Activated naive CD8-positive, alpha-beta T cell (primary cell): ENCODE measurements at regions not wholly inside any gene's neighbourhood (a gene's known extent, or its start where the extent isn't known, plus 50 kb on each side); places are given as distances from the start of the nearest gene placed in this dataset.

Source experiments
- H3K27ac Mint-ChIP-seq: one replicate; pipeline ENCODE4 v1.8.0; 2021; ENCODE audit warnings: mixed read lengths
- H3K27me3 Mint-ChIP-seq: one replicate; pipeline ENCODE4 v1.8.0; 2021; ENCODE audit warnings: mixed read lengths
- H3K36me3 Mint-ChIP-seq: one replicate; pipeline ENCODE4 v1.8.0; 2021; ENCODE audit warnings: mixed read lengths
- H3K4me1 Mint-ChIP-seq: one replicate; pipeline ENCODE4 v1.8.0; 2021; ENCODE audit warnings: low read depth, mixed read lengths
- H3K4me3 Mint-ChIP-seq: one replicate; pipeline ENCODE4 v1.8.0; 2021; ENCODE audit warnings: mild to moderate bottlenecking, mixed read lengths
- H3K9me3 Mint-ChIP-seq: one replicate; pipeline ENCODE4 v1.8.0; 2021; ENCODE audit warnings: low read depth, mixed read lengths

DNA sequence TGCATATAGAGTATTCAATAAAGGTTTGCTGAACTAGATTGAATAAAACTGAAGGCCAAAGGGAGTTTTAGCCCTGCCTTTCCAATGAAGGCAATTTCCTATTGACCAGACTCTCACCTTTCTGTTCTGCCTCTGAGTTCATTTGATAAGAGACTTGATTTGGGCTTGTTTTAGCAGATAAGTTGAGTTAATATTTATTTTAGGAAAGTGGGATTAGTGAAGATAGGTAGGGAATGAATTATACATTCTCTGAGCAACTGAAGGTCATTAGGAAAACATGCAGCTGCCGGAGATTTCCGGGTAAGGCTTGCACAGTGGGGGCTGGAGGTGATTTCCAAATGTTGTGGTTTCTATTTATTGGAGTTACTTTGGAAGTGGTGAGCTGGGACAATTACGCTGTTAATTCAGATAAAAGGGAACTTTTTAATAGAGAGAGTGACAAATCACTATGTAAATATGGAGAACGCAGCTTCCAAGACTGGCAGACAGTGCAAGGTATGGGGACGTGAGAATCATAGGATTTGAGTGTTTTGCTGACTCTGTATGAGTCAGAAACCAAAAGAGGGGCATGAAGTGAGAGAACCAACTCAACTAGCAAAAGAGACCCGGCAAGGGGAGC is 553.6 kb upstream of the BOD1L1 start:
- peaks cover 29% of the 10 kb centered on the region for H3K4me1 Mint-ChIP-seq
- no peaks in the 10 kb centered on the region for H3K36me3 Mint-ChIP-seq
- H3K27me3 Mint-ChIP-seq, result no peaks in the 10 kb centered on the region
- H3K9me3 Mint-ChIP-seq, result no peaks in the 10 kb centered on the region
- no peak overlapping the region for H3K4me3 Mint-ChIP-seq
- no peak overlapping the region for H3K27ac Mint-ChIP-seq

DNA sequence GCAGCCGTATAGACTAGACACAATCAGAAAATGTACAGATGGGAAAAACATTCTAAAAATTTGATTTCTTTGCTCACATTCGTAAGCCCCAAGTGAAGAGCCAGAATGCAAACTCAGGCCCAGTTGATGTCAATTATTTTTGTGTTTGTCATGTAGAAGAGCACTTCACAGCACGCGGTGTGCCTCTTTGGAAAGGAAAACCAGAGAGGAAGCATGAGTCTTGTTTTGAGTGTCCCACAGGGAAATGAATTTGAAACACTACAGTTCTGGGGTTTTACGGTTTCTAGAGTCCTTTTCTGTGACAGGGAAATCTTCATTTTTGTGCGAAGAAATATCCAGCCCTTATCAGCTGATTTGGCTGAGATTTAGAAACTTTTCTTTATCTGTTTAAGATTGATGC is 554.6 kb upstream of the BOD1L1 start:
- Mint-ChIP-seq H3K36me3 (no peaks in the 10 kb centered on the region), H3K4me1 (peaks cover 24% of the 10 kb centered on the region), H3K27ac (no peak overlapping the region), H3K27me3 (no peaks in the 10 kb centered on the region), H3K9me3 (no peaks in the 10 kb centered on the region), H3K4me3 (no peak overlapping the region)

DNA sequence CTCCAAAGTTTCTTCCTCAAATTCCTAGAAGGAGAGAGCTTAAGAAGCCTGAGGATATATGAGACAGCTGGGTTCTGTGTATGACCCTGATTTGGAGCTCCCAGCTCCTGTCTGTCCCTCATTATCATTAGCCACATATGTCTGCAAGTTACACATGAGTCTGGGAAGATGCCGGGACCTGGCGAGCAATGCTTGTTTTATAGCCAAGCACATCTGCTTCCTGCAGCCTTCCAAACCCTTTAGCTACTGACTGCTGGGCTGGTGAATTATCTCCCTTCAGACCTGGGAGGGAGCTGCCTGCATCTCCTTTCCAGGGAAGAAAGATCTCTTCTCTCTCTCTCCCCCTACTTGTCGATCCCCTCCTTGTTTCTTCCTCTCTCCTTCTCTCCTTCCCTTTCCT is 556.7 kb upstream of the BOD1L1 start:
- H3K27me3 Mint-ChIP-seq, result no peaks in the 10 kb centered on the region
- no peaks in the 10 kb centered on the region for H3K36me3 Mint-ChIP-seq
- H3K4me3 Mint-ChIP-seq, result no peak overlapping the region
- H3K4me1 Mint-ChIP-seq, result peaks cover 4% of the 10 kb centered on the region
- no peak overlapping the region for H3K27ac Mint-ChIP-seq
- no peaks in the 10 kb centered on the region for H3K9me3 Mint-ChIP-seq

DNA sequence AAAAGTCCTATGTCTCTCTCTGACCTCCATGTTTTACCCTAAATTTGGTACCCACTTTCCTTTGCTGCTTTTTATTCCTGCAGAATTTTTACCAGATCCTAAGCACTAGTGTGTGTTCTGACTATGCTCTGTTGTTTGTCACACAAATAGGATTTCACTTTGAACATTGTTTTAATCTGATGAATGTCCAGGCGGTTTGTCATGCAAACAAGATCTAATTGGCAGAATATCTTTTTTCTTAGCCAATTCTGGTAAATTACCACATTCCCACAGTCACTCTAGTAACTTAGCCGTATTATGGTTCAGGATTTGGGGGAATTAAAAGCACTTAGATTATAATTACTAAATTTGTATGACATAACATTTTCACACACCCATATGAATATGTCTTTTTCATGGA is 557.2 kb upstream of the BOD1L1 start:
- H3K27ac Mint-ChIP-seq, result no peak overlapping the region
- H3K27me3 Mint-ChIP-seq, result no peaks in the 10 kb centered on the region
- H3K4me3 Mint-ChIP-seq, result no peak overlapping the region
- no peaks in the 10 kb centered on the region for H3K36me3 Mint-ChIP-seq
- no peaks in the 10 kb centered on the region for H3K4me1 Mint-ChIP-seq
- no peaks in the 10 kb centered on the region for H3K9me3 Mint-ChIP-seq

DNA sequence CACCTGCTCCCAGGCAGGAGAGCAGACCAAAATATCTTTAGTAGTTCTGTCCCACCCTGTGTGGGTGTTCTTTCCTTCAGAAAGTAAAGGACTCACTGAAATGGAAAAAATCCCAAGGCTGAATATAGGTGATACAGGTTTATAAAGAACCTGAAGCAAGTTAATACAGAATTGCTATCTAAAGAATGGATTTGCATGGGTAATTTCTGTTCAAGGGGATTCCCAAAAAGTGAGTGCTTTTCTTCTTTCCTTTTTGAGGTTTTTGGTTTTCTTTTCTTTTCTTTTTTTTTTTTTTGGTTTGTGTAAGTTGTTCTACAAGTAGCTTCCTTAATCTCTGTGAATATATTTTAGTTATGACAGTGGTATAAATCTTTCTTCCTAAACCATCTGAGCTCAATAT is 560.7 kb upstream of the BOD1L1 start:
- Mint-ChIP-seq H3K4me3 (no peak overlapping the region), H3K27ac (no peak overlapping the region), H3K36me3 (no peaks in the 10 kb centered on the region), H3K27me3 (no peaks in the 10 kb centered on the region), H3K9me3 (no peaks in the 10 kb centered on the region), H3K4me1 (no peaks in the 10 kb centered on the region)

DNA sequence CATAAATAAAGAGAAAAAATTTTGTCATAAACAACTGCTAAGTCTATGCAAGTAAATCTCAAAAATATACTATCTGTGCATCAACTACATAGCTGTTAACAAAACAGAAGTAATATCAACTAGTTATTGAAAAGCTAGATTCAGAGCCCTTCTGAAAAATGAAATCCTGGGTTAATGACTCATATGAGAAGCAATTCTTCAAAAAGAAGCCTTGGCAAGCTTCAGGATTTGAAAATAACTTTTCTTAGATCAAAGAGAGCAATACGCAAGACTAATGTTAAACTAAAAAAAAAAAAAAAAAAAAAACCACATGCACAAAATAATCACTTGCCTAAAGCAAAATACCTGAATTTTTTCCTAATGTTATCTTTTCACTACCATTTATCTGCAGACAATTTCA is 566.1 kb upstream of the BOD1L1 start:
- no peaks in the 10 kb centered on the region for H3K27me3 Mint-ChIP-seq
- H3K27ac Mint-ChIP-seq, result no peak overlapping the region
- no peaks in the 10 kb centered on the region for H3K9me3 Mint-ChIP-seq
- no peaks in the 10 kb centered on the region for H3K36me3 Mint-ChIP-seq
- H3K4me1 Mint-ChIP-seq, result no peaks in the 10 kb centered on the region
- no peak overlapping the region for H3K4me3 Mint-ChIP-seq

DNA sequence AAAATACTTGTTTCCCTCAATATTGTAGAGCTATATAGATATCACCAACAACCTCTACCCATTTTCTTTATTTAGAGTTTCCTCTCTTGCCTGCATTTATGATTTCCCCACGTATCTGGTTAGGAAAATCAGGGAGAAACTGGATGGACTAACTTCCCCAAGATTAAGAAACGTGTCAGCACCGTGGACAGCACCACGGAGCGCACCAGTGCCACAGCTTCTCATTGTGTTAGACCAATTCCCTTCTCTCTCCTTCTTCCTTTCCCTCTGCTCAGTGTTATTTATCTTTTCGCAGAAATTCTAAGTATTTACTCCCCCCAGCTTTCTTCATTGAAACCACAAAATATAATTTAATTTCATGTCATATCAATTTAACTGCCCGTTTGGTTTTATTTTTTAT is 568.6 kb upstream of the BOD1L1 start:
- no peaks in the 10 kb centered on the region for H3K27me3 Mint-ChIP-seq

DNA sequence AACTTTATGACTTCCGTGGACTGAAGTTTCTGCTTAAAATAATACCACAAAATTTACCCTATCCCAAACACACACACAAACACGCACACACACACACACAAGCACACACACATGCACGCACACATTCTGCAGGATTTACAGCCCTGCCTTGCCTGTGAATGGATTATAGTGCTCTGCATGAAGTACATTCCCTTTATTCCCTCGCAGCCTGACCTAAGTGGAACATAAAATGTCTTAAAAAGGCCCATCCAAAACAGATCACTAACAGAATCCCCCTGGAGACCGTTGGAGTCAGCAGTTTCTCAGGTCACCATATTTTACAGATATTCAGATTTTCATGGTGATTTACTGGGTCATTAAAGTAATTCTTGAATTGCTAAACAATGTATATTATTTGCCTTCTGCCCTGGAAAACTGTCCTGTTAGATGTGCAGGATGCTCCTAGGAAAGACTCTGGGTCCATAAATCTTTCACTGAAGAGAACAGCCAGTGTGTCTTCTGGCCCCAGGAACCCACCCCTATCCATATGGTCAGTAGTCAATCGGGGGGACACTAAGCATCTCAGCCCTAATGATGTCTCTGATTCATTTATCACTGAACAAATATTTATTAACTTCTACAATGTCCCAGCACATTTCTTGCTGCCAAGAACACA is 587.7 kb upstream of the BOD1L1 start:
- no peak overlapping the region for H3K4me3 Mint-ChIP-seq
- H3K4me1 Mint-ChIP-seq, result no peaks in the 10 kb centered on the region
- peaks cover 5% of the 10 kb centered on the region for H3K9me3 Mint-ChIP-seq
- H3K36me3 Mint-ChIP-seq, result no peaks in the 10 kb centered on the region
- no peak overlapping the region for H3K27ac Mint-ChIP-seq
- H3K27me3 Mint-ChIP-seq, result peaks cover 1% of the 10 kb centered on the region

More for the DNA sequence above, 568.6 kb upstream of the BOD1L1 start:
- no peaks in the 10 kb centered on the region for H3K9me3 Mint-ChIP-seq
- H3K36me3 Mint-ChIP-seq, result no peaks in the 10 kb centered on the region
- H3K4me1 Mint-ChIP-seq, result no peaks in the 10 kb centered on the region
- no peak overlapping the region for H3K4me3 Mint-ChIP-seq
- H3K27ac Mint-ChIP-seq, result no peak overlapping the region

DNA sequence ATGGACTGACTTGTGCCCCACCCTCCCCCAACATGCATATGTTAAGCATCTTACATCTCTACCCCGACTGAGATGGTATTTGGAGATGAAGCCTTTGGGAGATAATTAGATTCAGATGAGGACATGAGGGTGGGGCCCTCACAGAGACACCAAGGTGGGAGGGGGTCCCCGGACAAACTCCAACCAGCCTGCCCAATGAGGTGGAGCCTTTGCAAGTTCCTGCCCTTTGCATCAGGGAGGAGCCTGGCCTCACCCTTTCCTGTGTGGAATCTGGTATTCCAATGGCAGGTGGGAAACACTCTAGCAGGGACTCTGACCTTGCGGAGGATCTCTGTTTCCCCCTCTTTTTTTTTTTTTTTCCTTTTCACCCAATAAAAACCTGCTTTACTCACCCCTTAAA is 589.9 kb upstream of the BOD1L1 start:
- Mint-ChIP-seq H3K27ac (no peak overlapping the region), H3K36me3 (no peaks in the 10 kb centered on the region), H3K4me1 (no peaks in the 10 kb centered on the region), H3K4me3 (no peak overlapping the region), H3K27me3 (peaks cover 1% of the 10 kb centered on the region), H3K9me3 (peaks cover 5% of the 10 kb centered on the region)

DNA sequence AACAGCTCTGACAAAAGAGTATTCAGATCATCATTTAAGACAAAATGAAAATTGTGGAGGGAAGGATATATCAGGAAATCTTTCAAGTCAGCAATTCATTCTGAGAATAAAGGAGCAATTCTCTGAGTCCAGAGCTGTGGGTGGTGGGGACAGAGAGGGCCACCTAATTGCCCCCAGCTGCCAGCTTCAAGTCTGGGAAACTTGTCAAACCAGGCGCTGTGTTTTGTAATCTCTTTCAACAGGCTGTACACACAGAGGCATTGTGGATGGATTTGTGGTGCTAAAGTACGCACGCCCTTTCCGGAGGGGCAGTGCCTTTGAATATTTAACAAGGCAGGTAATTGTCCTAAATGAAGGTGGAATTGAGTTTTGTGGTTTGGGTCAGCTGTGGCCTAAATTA is 591.1 kb upstream of the BOD1L1 start:
- Mint-ChIP-seq H3K4me1 (no peaks in the 10 kb centered on the region), H3K36me3 (no peaks in the 10 kb centered on the region), H3K27me3 (peaks cover 1% of the 10 kb centered on the region), H3K9me3 (peaks cover 2% of the 10 kb centered on the region), H3K4me3 (no peak overlapping the region), H3K27ac (no peak overlapping the region)

DNA sequence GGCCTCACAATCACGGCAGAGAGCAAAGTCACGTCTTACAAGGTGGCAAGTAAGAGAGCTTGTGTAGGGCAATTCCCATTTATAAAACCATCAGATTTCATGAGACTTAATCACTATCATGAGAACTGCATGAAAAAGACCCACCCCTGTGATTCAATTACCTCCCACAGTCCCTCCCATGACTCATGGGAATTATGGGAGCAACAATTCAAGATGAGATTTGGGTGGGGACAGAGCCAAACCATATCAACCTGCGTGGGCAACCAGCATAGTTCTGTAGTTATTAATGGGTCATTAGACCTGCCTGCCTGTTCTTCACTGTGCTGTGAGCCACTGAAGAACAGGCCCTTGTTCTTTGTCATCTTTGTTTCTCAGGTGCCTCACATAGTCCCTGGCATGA is 593.7 kb upstream of the BOD1L1 start:
- Mint-ChIP-seq H3K36me3 (no peaks in the 10 kb centered on the region), H3K27me3 (peaks cover 1% of the 10 kb centered on the region), H3K4me3 (no peak overlapping the region), H3K4me1 (no peaks in the 10 kb centered on the region), H3K9me3 (no peaks in the 10 kb centered on the region), H3K27ac (no peak overlapping the region)

DNA sequence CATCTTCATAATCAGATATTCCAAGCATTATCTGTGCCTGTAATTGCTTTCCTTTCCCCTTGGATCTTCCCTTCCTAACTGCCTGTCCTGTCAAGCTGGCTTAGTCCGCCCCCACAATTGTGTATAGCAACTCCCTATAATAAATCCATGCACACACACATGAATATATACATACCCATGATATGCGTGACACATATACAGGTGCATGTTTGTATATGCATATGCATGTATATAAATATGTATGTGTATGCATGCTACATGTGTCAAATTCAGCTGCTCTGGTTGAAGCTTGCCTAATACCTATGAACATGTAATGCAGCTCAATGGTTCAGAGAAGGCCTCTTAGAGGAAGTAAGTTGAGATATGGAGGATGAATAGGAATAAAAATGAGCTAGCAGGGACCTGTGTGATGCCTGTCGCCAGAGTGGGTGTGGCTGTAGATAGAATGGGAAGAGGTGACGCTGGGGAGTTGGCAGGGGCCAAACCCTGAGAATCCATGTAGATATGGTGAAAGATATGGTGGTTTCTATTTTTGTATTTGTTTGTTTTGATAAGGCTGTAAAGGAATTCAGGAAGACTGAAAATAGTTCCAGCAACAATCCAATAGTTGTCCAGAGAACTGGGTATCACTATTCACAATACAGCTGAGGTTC is 595.0 kb upstream of the BOD1L1 start:
- H3K27ac Mint-ChIP-seq, result no peak overlapping the region
- no peak overlapping the region for H3K4me3 Mint-ChIP-seq
- H3K4me1 Mint-ChIP-seq, result no peaks in the 10 kb centered on the region
- peaks cover 1% of the 10 kb centered on the region for H3K27me3 Mint-ChIP-seq
- H3K36me3 Mint-ChIP-seq, result no peaks in the 10 kb centered on the region
- H3K9me3 Mint-ChIP-seq, result no peaks in the 10 kb centered on the region

DNA sequence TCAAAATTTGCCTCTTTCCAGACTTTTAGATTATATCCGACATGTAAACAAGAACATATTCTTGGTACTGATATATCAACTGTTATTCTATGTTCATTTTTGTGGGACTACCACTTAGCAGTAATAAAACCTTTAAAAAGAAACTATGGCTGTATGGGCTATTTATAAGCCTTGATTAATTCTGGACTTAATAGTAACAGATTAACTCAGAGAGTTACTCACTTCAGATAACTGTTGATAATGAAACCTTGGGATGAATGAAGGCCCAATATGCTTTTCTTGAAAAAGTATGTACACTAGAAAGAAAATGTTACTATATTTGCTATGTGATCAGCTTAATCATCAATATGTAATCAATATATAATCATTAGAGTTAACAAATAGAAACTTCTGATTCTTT is 595.9 kb upstream of the BOD1L1 start:
- no peaks in the 10 kb centered on the region for H3K27me3 Mint-ChIP-seq
- no peaks in the 10 kb centered on the region for H3K36me3 Mint-ChIP-seq
- H3K4me1 Mint-ChIP-seq, result no peaks in the 10 kb centered on the region
- H3K9me3 Mint-ChIP-seq, result no peaks in the 10 kb centered on the region
- no peak overlapping the region for H3K4me3 Mint-ChIP-seq
- H3K27ac Mint-ChIP-seq, result no peak overlapping the region

DNA sequence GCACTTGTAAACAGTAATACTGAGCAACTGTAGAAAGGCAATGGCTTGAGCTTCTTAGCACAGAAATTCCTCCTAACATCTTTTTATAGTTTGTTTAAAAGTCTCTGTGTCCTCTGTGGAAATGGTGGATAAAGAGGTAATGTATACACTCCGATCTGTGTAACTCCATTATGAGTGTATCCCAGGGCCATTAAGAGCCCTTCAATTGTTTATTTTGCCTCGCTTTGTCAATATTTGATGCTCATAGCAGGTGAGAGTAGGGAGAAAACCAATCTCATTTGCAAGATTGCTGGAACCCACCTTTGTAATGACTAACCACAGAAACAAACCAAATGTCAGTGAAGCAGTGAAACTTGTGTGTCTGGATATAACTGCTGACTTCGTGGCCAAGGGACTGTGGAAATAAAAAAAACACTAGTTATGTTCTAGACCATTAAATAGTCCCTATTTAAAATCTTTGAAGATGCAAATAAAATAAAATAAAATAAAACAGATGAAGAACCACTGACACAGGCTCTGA is 598.2 kb upstream of the BOD1L1 start:
- Mint-ChIP-seq H3K4me1 (no peaks in the 10 kb centered on the region), H3K9me3 (no peaks in the 10 kb centered on the region), H3K4me3 (no peak overlapping the region), H3K27ac (no peak overlapping the region), H3K36me3 (no peaks in the 10 kb centered on the region), H3K27me3 (no peaks in the 10 kb centered on the region)

DNA sequence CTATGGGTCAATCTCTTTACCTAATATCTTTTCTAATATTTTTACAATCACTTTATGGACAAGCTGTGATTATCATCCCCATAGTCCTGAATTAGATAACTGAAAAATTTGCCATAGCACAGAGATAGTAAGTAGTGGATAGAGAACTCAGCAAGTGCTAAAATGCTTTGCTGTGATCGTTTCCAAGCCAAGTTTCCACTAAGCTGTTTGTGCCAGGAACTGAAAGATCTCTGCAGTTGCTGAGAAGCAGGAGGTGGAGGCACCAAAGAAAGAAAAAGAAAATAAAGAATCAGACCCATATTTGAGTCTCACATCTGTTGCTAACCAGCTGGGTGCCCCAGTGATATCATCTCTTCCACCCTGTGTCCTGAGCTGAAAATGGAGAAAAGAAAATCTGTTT is 605.6 kb upstream of the BOD1L1 start:
- no peaks in the 10 kb centered on the region for H3K36me3 Mint-ChIP-seq
- no peaks in the 10 kb centered on the region for H3K9me3 Mint-ChIP-seq
- no peak overlapping the region for H3K4me3 Mint-ChIP-seq
- no peak overlapping the region for H3K27ac Mint-ChIP-seq
- peaks cover 2% of the 10 kb centered on the region for H3K27me3 Mint-ChIP-seq
- H3K4me1 Mint-ChIP-seq, result no peaks in the 10 kb centered on the region
